GM18870 (cell line): ENCODE measurements at regions not wholly inside any gene's neighbourhood (a gene's known extent, or its start where the extent isn't known, plus 50 kb on each side); places are given as distances from the start of the nearest gene placed in this dataset.

Experiments
- ATAC-seq: cut with Tn5 transposase; IDR thresholded peaks from one replicate; pipeline ENCODE4 v1.9.1; 2021; ENCODE audit warnings: moderate library complexity; ENCODE audit not compliant: unreplicated experiment

- ATAC-seq: no peak
Observed at GRCh38 chr4:179855469-179855868, 2387.7 kb upstream of the TENM3 start.

- ATAC-seq: no peak
Observed at GRCh38 chr4:179858221-179858620, 2385.0 kb upstream of the TENM3 start.

- ATAC-seq: peak; percentile 98
Observed at GRCh38 chr4:179867300-179867878, 2375.8 kb upstream of the TENM3 start.

GRCh38 chr4:179871726-179872125 is 2371.5 kb upstream of the TENM3 start:
- ATAC-seq: no peak

GRCh38 chr4:179872755-179873154 is 2370.4 kb upstream of the TENM3 start:
- no peak for ATAC-seq

GRCh38 chr4:179880756-179881155 is 2362.4 kb upstream of the TENM3 start:
- ATAC-seq: no peak

GRCh38 chr4:179894066-179894778 is 2349.0 kb upstream of the TENM3 start:
- ATAC-seq: no peak

- ATAC-seq: no peak
Observed at GRCh38 chr4:179919587-179919986, 2323.6 kb upstream of the TENM3 start.

- ATAC-seq: peak; percentile 85
Observed at GRCh38 chr4:179927473-179927872, 2315.7 kb upstream of the TENM3 start.

GRCh38 chr4:179941911-179942310 is 2301.3 kb upstream of the TENM3 start:
- ATAC-seq: no peak

GRCh38 chr4:179976777-179977176 is 2266.4 kb upstream of the TENM3 start:
- ATAC-seq: no peak

GRCh38 chr4:179977378-179977777 is 2265.8 kb upstream of the TENM3 start:
- ATAC-seq: no peak

GRCh38 chr4:179981161-179981560 is 2262.0 kb upstream of the TENM3 start:
- no peak for ATAC-seq

GRCh38 chr4:179989975-179990374 is 2253.2 kb upstream of the TENM3 start:
- ATAC-seq: peak; percentile 100

GRCh38 chr4:180009316-180009715 is 2233.9 kb upstream of the TENM3 start:
- no peak for ATAC-seq

- peak; percentile 93 for ATAC-seq
Observed at GRCh38 chr4:180028682-180029081, 2214.5 kb upstream of the TENM3 start.

GRCh38 chr4:180031330-180031729 is 2211.9 kb upstream of the TENM3 start:
- no peak for ATAC-seq

- no peak for ATAC-seq
Observed at GRCh38 chr4:180041576-180041975, 2201.6 kb upstream of the TENM3 start.

GRCh38 chr4:180052629-180053028 is 2190.6 kb upstream of the TENM3 start:
- no peak for ATAC-seq

GRCh38 chr4:180054291-180054690 is 2188.9 kb upstream of the TENM3 start:
- no peak for ATAC-seq

- no peak for ATAC-seq
Observed at GRCh38 chr4:180057299-180057721, 2185.9 kb upstream of the TENM3 start.

- ATAC-seq: peak; percentile 42
Observed at GRCh38 chr4:180057891-180058671, 2185.1 kb upstream of the TENM3 start.
